H9 (cell line): ENCODE measurements at regions not wholly inside any gene's neighbourhood (a gene's known extent, or its start where the extent isn't known, plus 50 kb on each side); places are given as distances from the start of the nearest gene placed in this dataset.

ENCODE experiments used
- DNase-seq: peaks from one replicate; pipeline ENCODE4 v3.0.0-alpha.2; 2017
- H2AFZ ChIP-seq: one replicate; pipeline ENCODE4 v1.6.1; 2013; ENCODE audit warnings: mild to moderate bottlenecking, low read length, control low read depth, moderate library complexity
- H2AK5ac ChIP-seq: 2 replicates; pipeline ENCODE4 v1.6.1; 2013; ENCODE audit warnings: low read length, control low read depth, mixed read lengths; ENCODE audit not compliant: insufficient read length
- H2BK120ac ChIP-seq: one replicate; pipeline ENCODE4 v1.6.1; 2013; ENCODE audit warnings: low read depth, mild to moderate bottlenecking, low read length, control low read depth, inconsistent platforms; ENCODE audit not compliant: poor library complexity, severe bottlenecking
- H2BK12ac ChIP-seq: 2 replicates; pipeline ENCODE4 v1.6.1; 2013; ENCODE audit warnings: low read length, control low read depth, mixed read lengths, low read depth; ENCODE audit not compliant: insufficient read length
- H2BK15ac ChIP-seq: 2 replicates; pipeline ENCODE4 v1.6.1; 2013; ENCODE audit warnings: low read depth, low read length, control low read depth
- H2BK20ac ChIP-seq: one replicate; pipeline ENCODE4 v1.6.1; 2013; ENCODE audit warnings: low read depth, mild to moderate bottlenecking, low read length, control low read depth, inconsistent platforms; ENCODE audit not compliant: poor library complexity, severe bottlenecking
- H2BK5ac ChIP-seq: 2 replicates; pipeline ENCODE4 v1.6.1; 2013; ENCODE audit warnings: low read length, control low read depth, mixed read lengths; ENCODE audit not compliant: insufficient read length
- H3K14ac ChIP-seq: 2 replicates; pipeline ENCODE4 v1.6.1; 2013; ENCODE audit warnings: low read length, control low read depth; ENCODE audit not compliant: insufficient read depth
- H3K18ac ChIP-seq: 2 replicates; pipeline ENCODE4 v1.6.1; 2013; ENCODE audit warnings: low read depth, mild to moderate bottlenecking, mixed read lengths, low read length, control low read depth; ENCODE audit not compliant: insufficient read length
- H3K23ac ChIP-seq: 2 replicates; pipeline ENCODE4 v1.6.1; 2013; ENCODE audit warnings: low read length, control low read depth, mixed read lengths, low read depth; ENCODE audit not compliant: insufficient read length
- H3K23me2 ChIP-seq: 2 replicates; pipeline ENCODE4 v1.6.1; 2013; ENCODE audit warnings: low read depth, mild to moderate bottlenecking, mixed read lengths, low read length, control low read depth; ENCODE audit not compliant: insufficient read length, poor library complexity, severe bottlenecking
- H3K27ac ChIP-seq: 2 replicates; pipeline ENCODE4 v1.5.1; 2013; ENCODE audit warnings: low read length, control low read depth, mixed read lengths, low read depth; ENCODE audit not compliant: insufficient read length
- H3K27me3 ChIP-seq: 2 replicates; pipeline ENCODE4 v1.6.1; 2013; ENCODE audit warnings: low read length, control low read depth, inconsistent platforms; ENCODE audit not compliant: insufficient read depth
- H3K4ac ChIP-seq: 2 replicates; pipeline ENCODE4 v1.6.1; 2013; ENCODE audit warnings: low read depth, mild to moderate bottlenecking, control low read depth, inconsistent platforms, low read length, moderate library complexity
- H3K4me1 ChIP-seq: 2 replicates; pipeline ENCODE4 v1.6.1; 2013; ENCODE audit warnings: low read length, control low read depth, inconsistent platforms; ENCODE audit not compliant: insufficient read depth
- H3K4me2 ChIP-seq: 2 replicates; pipeline ENCODE4 v1.6.1; 2013; ENCODE audit warnings: low read length, control low read depth, mixed read lengths; ENCODE audit not compliant: insufficient read length, insufficient read depth
- H3K56ac ChIP-seq: 2 replicates; pipeline ENCODE4 v1.6.1; 2013; ENCODE audit warnings: low read depth, mild to moderate bottlenecking, mixed read lengths, low read length, control low read depth; ENCODE audit not compliant: insufficient read length
- H3K79me1 ChIP-seq: 2 replicates; pipeline ENCODE4 v1.6.1; 2013; ENCODE audit warnings: low read depth, mild to moderate bottlenecking, moderate library complexity, low read length, control low read depth, inconsistent platforms; ENCODE audit not compliant: insufficient read depth, poor library complexity, severe bottlenecking
- H3K79me2 ChIP-seq: 2 replicates; pipeline ENCODE4 v1.6.1; 2013; ENCODE audit warnings: low read length, control low read depth, inconsistent platforms; ENCODE audit not compliant: insufficient read depth
- H3K9ac ChIP-seq: 2 replicates; pipeline ENCODE4 v1.6.1; 2013; ENCODE audit warnings: low read length, control low read depth, mixed read lengths; ENCODE audit not compliant: insufficient read length; ENCODE audit errors: extremely low read depth
- H3K9me3 ChIP-seq: one replicate; pipeline ENCODE4 v1.6.1; 2013; ENCODE audit warnings: low read depth, low read length, inconsistent platforms; ENCODE audit not compliant: control insufficient read depth
- H3T11ph ChIP-seq: one replicate; pipeline ENCODE4 v1.6.1; 2013; ENCODE audit warnings: mild to moderate bottlenecking, low read length, control low read depth, inconsistent platforms
- H4K20me1 ChIP-seq: one replicate; pipeline ENCODE4 v1.6.1; 2013; ENCODE audit not compliant: control insufficient read depth, insufficient read length, insufficient read depth
- H4K5ac ChIP-seq: 2 replicates; pipeline ENCODE4 v1.6.1; 2013; ENCODE audit warnings: low read depth, mild to moderate bottlenecking, mixed read lengths, low read length, control low read depth; ENCODE audit not compliant: insufficient read length
- H4K8ac ChIP-seq: replicated peaks from 2 replicates; pipeline ENCODE4 v1.6.1; 2013; ENCODE audit warnings: low read length, control low read depth, mixed read lengths, low read depth; ENCODE audit not compliant: insufficient read length
- H4K91ac ChIP-seq: 2 replicates; pipeline ENCODE4 v1.6.1; 2013; ENCODE audit warnings: low read depth, mild to moderate bottlenecking, moderate library complexity, mixed read lengths, low read length, control low read depth; ENCODE audit not compliant: insufficient read length
- H3K27ac Mint-ChIP-seq, 3 experiments: 2 replicates in 2 of 3; 3 replicates in 1 of 3; pipeline ENCODE4 v1.8.0; 2020 to 2021; ENCODE audit warnings: mixed read lengths in 3 of 3, mild to moderate bottlenecking in 1 of 3, moderate library complexity in 1 of 3
- H3K27me3 Mint-ChIP-seq: 2 replicates; pipeline ENCODE4 v1.8.0; 2021; ENCODE audit warnings: low read depth, mild to moderate bottlenecking, moderate library complexity, mixed read lengths
- H3K36me3 Mint-ChIP-seq, 3 experiments: 2 replicates in 2 of 3; 3 replicates in 1 of 3; pipeline ENCODE4 v1.8.0; 2020 to 2021; ENCODE audit warnings: low read depth in 3 of 3, mixed read lengths in 3 of 3; ENCODE audit not compliant: insufficient read depth in 1 of 3
- H3K4me1 Mint-ChIP-seq, 2 experiments: 2 replicates each; pipeline ENCODE4 v1.8.0; 2020; ENCODE audit warnings: mixed read lengths in 2 of 2
- H3K4me3 Mint-ChIP-seq, 2 experiments: 2 replicates in 1 of 2; 3 replicates in 1 of 2; pipeline ENCODE4 v1.8.0; 2020 to 2021; ENCODE audit warnings: mild to moderate bottlenecking in 2 of 2, mixed read lengths in 2 of 2, moderate library complexity in 1 of 2
- H3K9me3 Mint-ChIP-seq, 2 experiments: 2 replicates in 1 of 2; 3 replicates in 1 of 2; pipeline ENCODE4 v1.8.0; 2020; ENCODE audit warnings: mild to moderate bottlenecking in 2 of 2, mixed read lengths in 2 of 2, moderate library complexity in 1 of 2
- whole genome bisulfite sequencing: extraction: QIAGEN DNeasy Blood & Tissue Kit; methylation state at CpG from one replicate; pipeline ENCODE4 v1.1.7; 2013; ENCODE audit warnings: missing lambda C conversion rate, low lambda C conversion rate, mixed read lengths; ENCODE audit not compliant: insufficient read length; ENCODE audit errors: extremely low coverage; 5-methylcytosine and 5-hydroxymethylcytosine counted together
- TF ChIP-seq, protein P1 (sequence below): fragments of 200-600 bp; sonication (generic); conservative IDR thresholded peaks from 3 replicates; pipeline ENCODE4 v1.8.0; 2021; ENCODE audit warnings: antibody characterized with exemption, mild to moderate bottlenecking

- no peak for DNase-seq
- no peak overlapping the region for H2AFZ ChIP-seq
- no peak overlapping the region for H3T11ph ChIP-seq
- Mint-ChIP-seq H3K9me3 (peaks cover 15 to 19% of the 10 kb centered on the region in 2 experiments; a peak in 4 of 5 replicates), H3K27ac (no peak overlapping the region), H3K4me1 (peaks cover 10 to 20% of the 10 kb centered on the region in 2 experiments), H3K4me3 (no peak overlapping the region), H3K36me3 (peaks cover 5 to 10% (median 6%) of the 10 kb centered on the region in 3 experiments; a peak in 6 of 7 replicates), H3K27me3 (no peaks in the 10 kb centered on the region)
- TF ChIP-seq, protein P1, sequence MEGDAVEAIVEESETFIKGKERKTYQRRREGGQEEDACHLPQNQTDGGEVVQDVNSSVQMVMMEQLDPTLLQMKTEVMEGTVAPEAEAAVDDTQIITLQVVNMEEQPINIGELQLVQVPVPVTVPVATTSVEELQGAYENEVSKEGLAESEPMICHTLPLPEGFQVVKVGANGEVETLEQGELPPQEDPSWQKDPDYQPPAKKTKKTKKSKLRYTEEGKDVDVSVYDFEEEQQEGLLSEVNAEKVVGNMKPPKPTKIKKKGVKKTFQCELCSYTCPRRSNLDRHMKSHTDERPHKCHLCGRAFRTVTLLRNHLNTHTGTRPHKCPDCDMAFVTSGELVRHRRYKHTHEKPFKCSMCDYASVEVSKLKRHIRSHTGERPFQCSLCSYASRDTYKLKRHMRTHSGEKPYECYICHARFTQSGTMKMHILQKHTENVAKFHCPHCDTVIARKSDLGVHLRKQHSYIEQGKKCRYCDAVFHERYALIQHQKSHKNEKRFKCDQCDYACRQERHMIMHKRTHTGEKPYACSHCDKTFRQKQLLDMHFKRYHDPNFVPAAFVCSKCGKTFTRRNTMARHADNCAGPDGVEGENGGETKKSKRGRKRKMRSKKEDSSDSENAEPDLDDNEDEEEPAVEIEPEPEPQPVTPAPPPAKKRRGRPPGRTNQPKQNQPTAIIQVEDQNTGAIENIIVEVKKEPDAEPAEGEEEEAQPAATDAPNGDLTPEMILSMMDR = no peak
- H4K91ac ChIP-seq = no peak overlapping the region
- H3K4me2 ChIP-seq = no peak overlapping the region
- no peaks in the 10 kb centered on the region for H3K79me1 ChIP-seq
- no peak overlapping the region for H2BK15ac ChIP-seq
- no peaks in the 10 kb centered on the region for H3K9me3 ChIP-seq
- no peaks in the 10 kb centered on the region for H3K23me2 ChIP-seq
- H3K56ac ChIP-seq = no peak overlapping the region
- no peaks in the 10 kb centered on the region for H3K79me2 ChIP-seq
- no peaks in the 10 kb centered on the region for H3K27me3 ChIP-seq
- no CpG with 5 or more reads among the region's 4 CpGs for WGBS
- no peak overlapping the region for H4K8ac ChIP-seq
- no peaks in the 10 kb centered on the region for H4K20me1 ChIP-seq
- no peak overlapping the region for H3K27ac ChIP-seq
- H3K23ac ChIP-seq = no peak overlapping the region
- no peaks in the 10 kb centered on the region for H3K4me1 ChIP-seq
- H2BK20ac ChIP-seq = no peak overlapping the region
- no peak overlapping the region for H4K5ac ChIP-seq
- H3K4ac ChIP-seq = no peak overlapping the region
- no peak overlapping the region for H3K18ac ChIP-seq
- H3K9ac ChIP-seq = no peak overlapping the region
- no peak overlapping the region for H2AK5ac ChIP-seq
- H2BK5ac ChIP-seq = no peak overlapping the region
- no peak overlapping the region for H2BK120ac ChIP-seq
- H3K14ac ChIP-seq = no peak overlapping the region
- no peak overlapping the region for H2BK12ac ChIP-seq
Measured at GRCh38 chr4:138757432-138757831, 258.1 kb upstream of the NOCT start.
